ENCODE measurements at regions not wholly inside any gene's neighbourhood (a gene's known extent, or its start where the extent isn't known, plus 50 kb on each side); places are given as distances from the start of the nearest gene placed in this dataset.

- no peak for DNase-seq
These were observed 866.6 kb downstream of the USP25 start for GRCh38 chr21:16596369-16596768.

- DNase-seq, result no peak
These were observed 868.0 kb downstream of the USP25 start for GRCh38 chr21:16597753-16598152.

GRCh38 chr21:16605597-16605996 lies 875.8 kb downstream of the USP25 start:
- DNase-seq, result no peak

- DNase-seq, result no peak
These were observed 876.5 kb downstream of the USP25 start for GRCh38 chr21:16606271-16606670.

- DNase-seq, result no peak
These were observed 878.5 kb downstream of the USP25 start for GRCh38 chr21:16608209-16608830.

GRCh38 chr21:16619281-16619680 lies 889.5 kb downstream of the USP25 start:
- DNase-seq, result no peak

GRCh38 chr21:16620786-16621320 lies 891.1 kb downstream of the USP25 start:
- DNase-seq, result no peak

GRCh38 chr21:16624479-16625118 lies 888.2 kb upstream of the CXADR start:
- DNase-seq, result no peak

GRCh38 chr21:16625491-16625890 lies 887.4 kb upstream of the CXADR start:
- DNase-seq, result no peak

- no peak for DNase-seq
These were observed 878.9 kb upstream of the CXADR start for GRCh38 chr21:16633831-16634459.

- DNase-seq, result no peak
These were observed 878.3 kb upstream of the CXADR start for GRCh38 chr21:16634515-16634914.

- DNase-seq, result no peak
These were observed 872.4 kb upstream of the CXADR start for GRCh38 chr21:16640297-16641027.

GRCh38 chr21:16642353-16642752 lies 870.5 kb upstream of the CXADR start:
- no peak for DNase-seq

GRCh38 chr21:16644685-16645084 lies 868.2 kb upstream of the CXADR start:
- no peak for DNase-seq

- no peak for DNase-seq
These were observed 862.0 kb upstream of the CXADR start for GRCh38 chr21:16650714-16651366.

- DNase-seq, result no peak
These were observed 860.9 kb upstream of the CXADR start for GRCh38 chr21:16651956-16652355.

- DNase-seq, result no peak
These were observed 849.4 kb upstream of the CXADR start for GRCh38 chr21:16663436-16663835.

GRCh38 chr21:16667395-16667794 lies 845.4 kb upstream of the CXADR start:
- no peak for DNase-seq

GRCh38 chr21:16674949-16675348 lies 837.9 kb upstream of the CXADR start:
- no peak for DNase-seq

GRCh38 chr21:16676391-16676790 lies 836.5 kb upstream of the CXADR start:
- no peak for DNase-seq

GRCh38 chr21:16678429-16679160 lies 834.2 kb upstream of the CXADR start:
- no peak for DNase-seq

GRCh38 chr21:16695074-16695473 lies 817.8 kb upstream of the CXADR start:
- no peak for DNase-seq

Data from CD4-positive, alpha-beta T cell treated with Interleukin-1 beta for 1 hour (primary cell).